Keratinocyte (primary cell): ENCODE measurements at regions not wholly inside any gene's neighbourhood (a gene's known extent, or its start where the extent isn't known, plus 50 kb on each side); places are given as distances from the start of the nearest gene placed in this dataset.

ENCODE experiments used
- CTCF ChIP-seq, 3 experiments: IDR thresholded peaks in 1 of 3; conservative IDR thresholded peaks in 1 of 3; optimal IDR thresholded peaks in 1 of 3; 2 replicates in 2 of 3; 3 replicates in 1 of 3; pipeline versions ENCODE3 to v1.5.1; 2011; ENCODE audit warnings: low read length in 3 of 3, mild to moderate bottlenecking in 3 of 3, moderate library complexity in 2 of 3, control low read depth in 1 of 3, inconsistent platforms in 1 of 3; ENCODE audit not compliant: insufficient read depth in 2 of 3; ENCODE audit errors: extremely low read depth in 1 of 3
- EZH2 ChIP-seq: IDR thresholded peaks from one replicate; pipeline ENCODE4 v1.6.1; 2012; ENCODE audit warnings: inconsistent platforms, mild to moderate bottlenecking, low read length, moderate library complexity

- TF ChIP-seq CTCF (optimal IDR thresholded peaks at IDR 0.05 in 1 of 3, IDR thresholded peaks at IDR 0.05 in 1 of 3, conservative IDR thresholded peaks at IDR 0.05 in 1 of 3; ENCODE audit: extremely low read depth in 1 of 3, insufficient read depth in 2 of 3, low read length in 3 of 3), result no peak
- no peak for TF ChIP-seq EZH2
Observed at GRCh38 chr2:109061736-109062135, 67.3 kb upstream of the SH3RF3 start.
